HepG2 (cell line): ENCODE measurements at regions not wholly inside any gene's neighbourhood (a gene's known extent, or its start where the extent isn't known, plus 50 kb on each side); places are given as distances from the start of the nearest gene placed in this dataset.

Source experiments
- SNAPC2 ChIP-seq: sonication (generic); formaldehyde crosslinking; IDR thresholded peaks from 2 replicates; pipeline ENCODE4 v1.8.1; 2022; ENCODE audit warnings: mild to moderate bottlenecking, missing genetic modification reagents
- TARDBP ChIP-seq: sonication (generic); formaldehyde crosslinking; IDR thresholded peaks from 2 replicates; pipeline ENCODE4 v1.8.0; 2022; ENCODE audit warnings: mild to moderate bottlenecking, missing genetic modification reagents
- YY1 ChIP-seq: IDR thresholded peaks from 2 replicates; pipeline ENCODE4 v1.6.1; 2011; ENCODE audit warnings: low read length, low read depth, moderate library complexity, mild to moderate bottlenecking; ENCODE audit not compliant: insufficient read depth, insufficient replicate concordance
- small RNA-seq, 3 experiments: library from RNA; depleted of rRNA; stranded (forward); fragments of <200 nt; gene quantifications; one replicate each; pipeline ENCODE3, GENCODE V24; 2012; ENCODE audit warnings: low read depth in 2 of 3, low replicate concordance in 1 of 3; ENCODE audit not compliant: insufficient read length in 3 of 3, insufficient read depth in 2 of 3

- TF ChIP-seq SNAPC2 (CRISPR knock-in tag) (no peak), YY1 (no peak), TARDBP (no peak)
These were observed 155.4 kb downstream of the FNDC1 start (continued) for GRCh38 chr6:159324596-159324995.

Small RNA genes in the stretch of these regions (small RNA-seq; reads per million reads assigned to genes)
- gene AL078604.3: 0 reads per million in 3 experiments
